HG03175 (cell line): ENCODE measurements at regions not wholly inside any gene's neighbourhood (a gene's known extent, or its start where the extent isn't known, plus 50 kb on each side); places are given as distances from the start of the nearest gene placed in this dataset.

ENCODE experiments used
- ATAC-seq: cut with Tn5 transposase; IDR thresholded peaks from one replicate; pipeline ENCODE4 v1.9.1; 2021; ENCODE audit warnings: mild to moderate bottlenecking, moderate library complexity; ENCODE audit not compliant: unreplicated experiment

DNA sequence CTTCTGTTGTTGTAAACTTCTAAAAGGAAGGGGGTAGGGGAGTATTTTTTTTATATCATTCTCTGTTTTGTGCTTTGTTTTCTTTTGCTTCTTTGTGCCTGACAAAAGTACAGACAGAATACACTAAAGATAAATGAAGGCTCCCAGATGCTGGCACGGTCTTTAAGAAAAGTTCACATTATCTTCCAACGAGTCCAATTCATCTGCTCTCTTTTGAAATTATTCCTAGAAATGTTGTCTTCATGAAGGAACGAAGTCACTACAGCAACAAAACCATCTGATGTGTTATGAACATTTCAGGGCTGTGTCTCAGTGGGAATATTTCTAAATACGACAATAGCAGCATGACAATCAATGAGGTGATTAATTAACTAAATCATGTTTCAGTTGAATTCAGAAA is 813.8 kb upstream of the HTR2C start:
- ATAC-seq = no peak

DNA sequence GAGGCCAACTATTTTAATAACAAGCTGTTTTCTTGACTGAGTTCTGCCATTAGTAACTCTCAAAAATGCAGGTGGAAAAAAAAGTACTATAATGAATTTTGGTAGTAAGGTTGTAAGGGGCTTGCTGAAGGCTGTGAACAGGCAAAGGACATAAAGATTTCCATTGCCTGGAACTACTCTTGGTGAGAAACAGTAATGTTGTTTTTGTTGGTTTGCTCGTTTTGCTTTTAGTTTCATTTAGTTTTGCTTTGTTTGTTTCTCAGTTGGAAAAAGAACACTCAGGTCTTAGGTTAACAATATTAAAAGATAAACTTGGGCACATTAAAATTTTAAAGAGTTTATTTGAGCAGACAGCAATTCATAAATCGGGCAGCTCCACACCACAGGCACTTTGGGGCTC is 824.5 kb upstream of the HTR2C start:
- ATAC-seq = peak; percentile 45

DNA sequence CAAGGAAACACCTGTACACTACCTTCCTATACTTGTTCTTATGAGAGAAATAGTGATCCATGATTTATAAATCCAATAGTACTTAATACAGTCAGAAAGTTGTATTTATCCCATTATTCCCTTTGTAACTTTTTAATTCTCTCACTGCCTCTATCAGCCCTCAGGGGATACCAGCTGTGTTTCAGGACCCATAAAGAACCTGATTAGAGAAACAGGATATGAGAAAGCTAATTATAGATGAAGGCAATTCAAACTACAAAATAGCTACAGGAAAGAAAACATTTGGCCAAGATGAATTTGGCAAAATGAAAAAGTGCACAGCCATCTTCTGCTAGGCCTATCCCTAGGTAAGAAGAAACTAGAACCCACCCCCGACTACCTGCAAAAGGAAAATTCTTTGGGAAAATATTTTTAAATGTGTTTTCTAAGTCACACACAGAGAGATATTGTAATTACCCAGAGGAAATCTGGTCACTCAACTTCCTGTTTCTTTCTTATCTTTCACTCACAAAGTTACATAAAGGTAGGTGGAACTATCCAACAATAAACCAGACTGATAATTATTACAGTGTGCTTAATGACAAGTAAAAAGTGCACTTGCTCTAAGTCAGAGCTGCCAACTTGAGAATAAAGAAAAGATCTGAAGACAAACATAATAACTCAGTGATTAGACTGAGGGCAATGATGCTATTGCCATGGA is 836.5 kb upstream of the HTR2C start:
- ATAC-seq = peak; percentile 78

DNA sequence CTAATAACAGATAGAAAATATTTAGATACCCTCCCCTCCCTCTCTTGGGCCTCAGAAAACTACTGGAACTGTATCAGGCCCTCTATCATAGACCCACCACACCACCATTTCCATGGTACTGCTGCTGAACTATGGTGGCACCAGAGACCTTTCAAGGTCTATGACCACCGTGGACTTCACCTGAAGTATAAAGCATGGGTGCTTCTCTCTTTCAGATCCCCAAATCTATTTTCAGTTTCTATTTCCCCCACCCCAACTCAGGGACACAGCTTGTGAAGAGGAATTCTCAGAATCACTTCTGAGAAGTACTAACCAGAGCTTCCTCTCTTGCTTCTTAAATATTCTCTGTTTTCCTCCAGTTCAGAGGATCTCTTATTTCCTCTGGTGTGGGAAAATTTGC is 840.8 kb upstream of the HTR2C start:
- peak; percentile 53 for ATAC-seq

DNA sequence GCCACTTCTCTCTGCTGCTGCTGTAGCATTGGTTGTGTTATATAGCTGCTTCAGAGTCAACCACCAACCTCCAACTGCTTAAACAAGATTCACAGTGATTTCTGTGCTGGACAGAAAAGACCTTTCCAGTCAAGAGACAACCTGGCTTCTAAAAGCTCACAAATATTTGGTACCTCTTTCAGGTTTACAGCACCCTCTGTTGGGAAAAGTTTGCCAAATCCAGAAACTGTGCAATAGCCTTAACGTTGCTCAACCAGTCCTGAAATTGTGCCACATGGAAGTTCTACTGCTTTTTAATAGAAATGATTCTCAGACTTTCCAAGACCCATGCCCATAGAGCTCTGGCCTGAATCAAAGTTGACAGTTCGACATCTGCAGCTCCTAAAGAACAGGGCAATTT is 842.1 kb upstream of the HTR2C start:
- ATAC-seq = no peak

DNA sequence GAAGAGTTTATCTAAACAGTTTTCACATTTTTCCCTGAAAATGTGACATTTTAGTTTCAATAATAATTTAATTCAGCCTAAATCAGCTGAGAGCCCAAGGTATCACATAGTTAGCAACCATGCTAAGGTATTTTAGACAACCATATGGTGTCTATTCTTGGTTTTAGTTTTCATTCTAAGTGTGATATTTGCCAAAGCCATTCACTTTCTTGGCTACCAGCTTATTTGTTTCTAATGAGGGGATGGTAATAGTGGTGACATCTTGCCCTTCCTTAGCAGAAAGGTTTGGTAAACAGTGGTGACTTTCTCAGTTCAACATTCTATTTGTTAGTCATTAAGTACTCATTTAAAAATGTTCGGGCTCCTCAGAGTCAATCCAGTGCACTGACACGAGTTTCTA is 854.9 kb upstream of the HTR2C start:
- no peak for ATAC-seq

DNA sequence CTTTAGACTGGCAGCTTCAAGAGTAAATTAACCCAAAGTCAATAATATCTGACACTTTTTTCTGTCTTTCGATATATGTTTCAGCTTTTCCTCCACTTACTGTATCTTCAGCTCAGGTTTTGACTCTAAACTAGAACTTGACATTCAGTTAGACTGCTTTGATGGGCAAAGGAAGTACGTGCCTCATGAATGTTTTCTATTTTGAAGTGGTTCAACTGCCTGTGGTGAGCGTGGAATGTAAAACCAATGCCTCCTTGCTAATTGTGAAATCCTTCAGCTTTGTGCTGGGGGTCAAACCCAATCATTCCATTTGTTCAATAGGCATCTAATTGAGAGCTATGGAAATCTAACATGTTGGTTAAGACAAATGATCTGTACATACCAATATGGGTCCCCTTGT is 857.0 kb upstream of the HTR2C start:
- peak; percentile 27 for ATAC-seq

DNA sequence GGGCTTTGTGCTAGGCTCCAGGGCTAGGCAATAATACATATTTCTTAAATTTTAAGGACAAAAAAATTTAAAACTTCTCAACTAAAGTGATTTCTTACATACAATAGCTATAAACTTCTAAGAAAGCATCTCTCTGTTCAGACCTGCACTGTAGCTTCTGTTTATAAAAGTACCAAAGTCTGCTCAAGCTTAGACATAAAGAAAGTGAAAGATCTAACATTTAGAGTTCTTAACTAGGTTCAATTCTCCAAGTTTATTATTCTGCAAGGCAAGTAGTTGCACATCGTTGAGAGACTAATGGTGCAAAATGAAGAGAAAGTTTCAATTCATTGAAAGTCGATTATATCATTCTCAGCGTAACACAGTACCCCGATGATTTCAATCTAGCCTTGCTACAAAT is 857.4 kb upstream of the HTR2C start:
- ATAC-seq = peak; percentile 65

DNA sequence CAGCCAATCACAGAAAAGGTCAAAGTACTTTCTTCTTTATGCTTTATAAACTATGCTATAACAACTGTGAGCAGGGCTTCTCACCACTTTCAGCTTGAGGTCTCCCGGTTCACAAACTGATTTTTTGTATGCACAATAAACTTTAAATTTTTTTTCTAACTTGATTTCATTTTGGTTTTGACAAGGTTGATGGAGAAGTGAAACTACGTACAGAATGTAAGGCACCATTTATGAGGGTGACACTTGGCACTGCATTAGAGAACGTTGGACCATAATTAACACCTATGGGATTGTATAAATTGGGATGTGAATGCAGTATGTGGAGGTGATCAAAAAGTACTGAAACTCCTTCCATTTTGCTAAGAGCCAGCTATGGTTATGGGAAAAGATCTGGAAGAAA is 857.9 kb upstream of the HTR2C start:
- ATAC-seq = peak; percentile 60

DNA sequence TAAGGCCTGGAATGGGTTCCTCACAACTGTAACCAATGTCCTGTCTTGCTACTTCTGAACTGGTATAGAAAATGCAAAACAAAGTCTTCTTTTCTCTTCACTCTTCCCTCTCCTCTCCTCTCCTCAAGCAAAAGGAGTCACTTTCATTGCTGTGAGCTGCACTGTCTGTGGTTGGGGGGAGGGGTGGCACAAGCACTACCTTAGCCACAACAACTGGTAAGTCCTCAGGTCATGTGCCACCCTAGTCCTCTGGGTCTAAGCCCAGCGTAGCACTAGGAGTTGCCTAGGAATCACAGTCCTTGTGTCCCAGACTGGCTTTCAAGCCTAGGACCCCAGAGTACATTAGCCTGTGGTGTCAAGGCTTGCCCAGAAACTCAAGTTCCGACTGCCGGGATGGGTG is 859.3 kb upstream of the AMOT start:
- no peak for ATAC-seq

DNA sequence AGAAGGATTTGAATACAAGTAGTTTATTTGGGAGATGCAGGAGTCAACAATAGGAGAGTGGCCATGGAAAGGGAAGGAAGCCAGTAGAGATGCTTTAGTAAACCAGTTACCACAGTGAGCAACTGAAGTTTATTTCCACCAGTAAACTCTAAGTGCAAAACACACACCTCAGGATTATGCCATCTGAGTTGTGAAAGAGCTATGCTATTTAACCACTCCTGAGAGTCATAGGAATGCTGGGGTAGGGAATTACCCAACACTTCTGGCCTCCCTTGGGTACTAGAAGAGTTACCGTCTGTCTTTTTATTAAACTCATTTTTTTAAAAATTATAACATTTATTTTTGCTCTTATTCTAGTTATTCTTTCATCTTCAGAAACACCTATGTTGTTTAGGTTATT is 834.6 kb upstream of the AMOT start:
- ATAC-seq = no peak

DNA sequence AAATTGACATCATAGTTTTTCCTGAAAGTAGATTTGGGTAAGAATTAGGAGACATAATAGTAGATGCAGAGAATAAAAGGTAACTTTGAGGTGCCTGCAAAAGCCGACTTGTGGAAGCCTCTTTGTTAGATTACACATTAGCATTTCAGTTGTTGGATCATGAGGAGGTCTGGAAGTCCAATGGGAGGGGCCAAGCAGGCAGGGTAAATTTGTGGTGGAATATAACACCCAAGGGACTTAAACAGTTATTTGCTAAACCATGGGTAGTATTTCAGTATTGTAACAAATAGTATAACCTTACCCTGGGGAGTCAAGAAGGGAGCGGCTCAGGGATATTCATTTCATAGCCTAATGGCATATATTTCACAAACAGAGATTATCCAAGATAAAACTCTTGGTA is 810.7 kb upstream of the AMOT start:
- no peak for ATAC-seq

DNA sequence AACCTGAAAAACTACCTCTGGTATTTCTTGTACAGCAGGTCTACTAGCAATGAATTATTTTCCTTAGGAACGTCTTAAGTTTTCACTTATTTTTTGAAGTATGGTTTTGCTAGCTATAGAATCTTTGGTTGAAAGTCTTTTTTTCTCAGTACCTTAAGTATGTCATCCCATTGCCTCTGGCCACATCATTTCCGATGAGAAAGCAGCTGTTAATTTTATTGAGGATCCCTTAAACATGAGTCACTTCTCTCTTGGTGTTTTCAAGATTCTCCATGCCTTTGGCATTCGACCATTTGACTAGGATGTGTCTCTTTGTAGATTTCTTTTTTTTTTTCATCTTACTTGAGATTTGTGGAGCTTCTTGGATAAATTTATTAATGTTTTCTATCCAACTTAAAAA is 803.8 kb upstream of the AMOT start:
- no peak for ATAC-seq

DNA sequence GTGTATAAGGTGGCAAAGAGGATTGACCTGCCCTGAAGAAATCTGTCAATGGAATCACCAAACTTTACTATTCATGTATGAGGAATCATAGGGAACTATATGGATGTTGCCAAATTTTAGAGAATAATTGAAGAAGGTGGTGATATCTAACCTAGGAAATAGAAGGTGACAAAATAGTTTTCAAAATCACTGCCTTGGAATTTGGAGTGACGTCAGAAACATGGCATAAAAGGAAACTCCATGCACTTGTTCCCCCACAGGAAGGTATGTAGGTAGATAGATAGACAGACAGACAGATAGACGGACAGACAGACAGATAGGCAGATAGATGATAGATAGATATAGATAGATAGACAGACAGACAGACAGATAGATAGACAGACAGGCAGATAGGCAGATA is 793.9 kb upstream of the AMOT start:
- ATAC-seq = no peak

DNA sequence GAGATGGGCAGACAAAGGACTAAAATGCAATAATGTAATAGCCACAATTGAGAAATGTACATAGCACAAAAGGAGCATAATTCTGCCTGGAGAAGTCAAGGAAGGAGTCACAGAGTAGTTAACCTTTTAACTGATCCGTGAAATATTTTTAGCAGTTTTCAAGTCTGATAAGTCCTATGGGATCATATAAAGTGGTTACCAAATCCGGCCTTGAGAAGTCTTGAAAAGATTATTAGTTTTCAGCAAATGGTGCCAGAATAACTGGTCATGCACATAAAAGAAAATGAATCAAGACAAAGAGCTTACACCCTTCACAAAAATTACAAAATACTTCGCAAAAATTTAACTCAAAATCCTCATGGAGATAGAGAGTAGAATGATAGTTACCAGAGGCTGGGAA is 788.7 kb upstream of the AMOT start:
- ATAC-seq = no peak

DNA sequence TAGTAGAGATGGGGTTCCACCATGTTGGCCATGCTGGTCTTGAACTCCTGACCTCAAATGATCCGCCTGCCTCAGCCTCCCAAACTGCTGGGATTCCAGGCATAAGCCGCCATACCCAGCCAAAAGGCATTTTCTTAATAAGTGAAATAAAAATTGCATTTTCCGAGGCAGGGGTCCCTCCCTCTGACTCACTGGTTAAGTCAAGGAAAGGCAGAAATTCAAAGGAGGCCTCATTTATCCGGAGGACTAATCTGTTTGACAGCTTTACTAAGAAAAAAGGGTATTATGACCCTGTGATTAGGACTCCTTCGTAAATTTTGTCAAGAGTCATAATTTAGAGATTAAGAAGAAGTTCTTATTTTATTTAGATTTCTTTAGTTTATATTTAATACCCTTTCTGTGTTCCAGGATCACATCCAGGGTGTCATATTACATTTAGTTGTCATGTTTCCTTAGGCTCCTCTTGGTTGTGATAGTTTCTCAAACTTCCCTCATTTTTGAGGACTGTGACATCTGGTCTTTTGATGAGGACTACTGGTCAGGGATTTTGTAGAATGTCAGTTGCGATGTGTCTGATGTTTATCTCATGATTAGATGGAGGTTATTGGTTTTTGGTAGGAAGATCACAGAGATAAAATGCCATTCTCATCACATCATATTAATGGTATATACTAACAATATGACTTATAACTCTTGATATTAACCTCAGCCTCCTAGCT is 753.7 kb upstream of the AMOT start:
- ATAC-seq = no peak

DNA sequence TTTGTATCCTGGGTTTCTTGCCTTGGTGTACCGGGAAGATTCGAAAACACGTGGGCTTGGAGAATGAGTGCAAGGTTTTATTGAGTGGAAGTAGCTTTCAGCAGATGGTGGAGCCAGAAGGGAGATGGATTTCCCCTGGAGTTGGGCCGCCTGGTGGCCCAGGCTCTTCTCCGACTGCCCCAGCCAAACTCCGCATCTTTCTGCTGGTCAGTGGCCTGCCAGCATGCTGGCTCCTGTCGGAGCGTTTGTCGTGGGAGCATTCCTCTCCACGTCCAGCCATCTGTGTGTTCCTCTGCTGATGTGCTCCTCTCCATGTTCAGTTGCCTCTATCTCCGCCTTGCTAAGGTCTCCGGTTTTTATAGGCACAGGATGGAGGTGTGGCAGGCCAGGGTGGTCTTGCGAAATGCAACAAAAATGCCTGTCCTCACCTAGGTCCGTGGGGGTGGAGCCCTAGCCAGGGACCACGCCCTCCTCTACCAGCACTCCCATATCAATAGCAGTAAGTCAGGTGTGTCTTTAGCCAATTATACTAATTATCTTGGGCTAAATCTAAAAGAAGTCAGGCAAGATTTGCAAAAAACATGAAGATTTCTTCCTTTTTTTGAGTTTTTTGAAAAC is 745.8 kb upstream of the AMOT start:
- no peak for ATAC-seq

DNA sequence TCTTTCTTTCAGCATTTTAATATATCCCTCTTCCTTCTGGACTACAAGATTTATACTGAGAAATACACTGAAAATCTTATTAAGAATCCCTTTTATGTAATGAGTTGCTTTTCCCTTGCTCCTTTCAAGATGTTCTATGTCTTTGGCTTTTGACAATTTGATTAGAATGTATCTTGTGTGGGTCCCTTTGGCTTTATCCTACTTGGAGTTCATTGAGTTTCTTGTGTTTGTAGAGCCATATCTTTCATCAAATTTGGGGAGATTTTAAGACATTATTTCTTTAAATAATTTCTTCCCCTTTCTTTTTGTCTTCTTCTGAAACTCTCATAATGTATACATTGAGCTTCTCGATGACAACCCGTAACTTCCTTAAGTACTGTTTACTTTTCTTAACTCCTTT is 739.9 kb upstream of the AMOT start:
- ATAC-seq = no peak

DNA sequence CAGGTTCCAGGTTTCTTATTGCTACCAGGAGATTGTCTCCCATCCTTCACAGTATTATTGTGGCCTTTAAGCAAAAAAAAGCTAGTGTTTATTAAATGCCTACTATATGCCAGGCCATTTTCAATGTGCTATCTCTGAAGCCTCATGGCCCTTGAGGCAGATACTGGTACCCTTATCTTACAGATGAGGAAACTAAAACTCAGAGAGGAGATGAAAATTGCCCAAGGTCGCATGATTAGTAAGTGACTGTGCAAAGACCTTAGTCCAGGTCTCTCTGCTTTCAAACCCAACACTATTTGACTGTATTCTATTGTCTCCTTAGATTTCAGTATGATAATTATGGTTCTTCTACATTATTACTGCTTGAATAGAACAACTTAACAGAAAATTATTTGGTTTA is 717.9 kb upstream of the AMOT start:
- no peak for ATAC-seq

DNA sequence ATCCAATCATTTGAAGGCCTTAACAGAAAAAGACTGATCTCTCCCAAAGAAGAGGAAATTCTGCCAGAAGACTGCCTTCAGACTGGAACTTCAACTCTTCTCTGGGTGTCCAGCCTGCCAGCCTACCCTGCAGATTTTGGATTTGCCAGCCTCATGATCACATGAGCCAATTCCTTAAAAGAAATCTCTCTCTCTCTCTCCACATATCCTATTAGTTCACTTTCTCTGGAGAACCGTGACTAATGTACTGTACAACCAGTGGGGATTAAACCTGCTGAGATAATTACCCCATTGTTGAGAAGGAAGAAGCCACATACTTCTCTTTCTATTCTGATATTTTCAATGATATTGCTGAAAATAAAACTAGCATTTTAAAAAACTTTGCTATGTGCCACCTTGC is 711.3 kb upstream of the AMOT start:
- ATAC-seq = no peak

DNA sequence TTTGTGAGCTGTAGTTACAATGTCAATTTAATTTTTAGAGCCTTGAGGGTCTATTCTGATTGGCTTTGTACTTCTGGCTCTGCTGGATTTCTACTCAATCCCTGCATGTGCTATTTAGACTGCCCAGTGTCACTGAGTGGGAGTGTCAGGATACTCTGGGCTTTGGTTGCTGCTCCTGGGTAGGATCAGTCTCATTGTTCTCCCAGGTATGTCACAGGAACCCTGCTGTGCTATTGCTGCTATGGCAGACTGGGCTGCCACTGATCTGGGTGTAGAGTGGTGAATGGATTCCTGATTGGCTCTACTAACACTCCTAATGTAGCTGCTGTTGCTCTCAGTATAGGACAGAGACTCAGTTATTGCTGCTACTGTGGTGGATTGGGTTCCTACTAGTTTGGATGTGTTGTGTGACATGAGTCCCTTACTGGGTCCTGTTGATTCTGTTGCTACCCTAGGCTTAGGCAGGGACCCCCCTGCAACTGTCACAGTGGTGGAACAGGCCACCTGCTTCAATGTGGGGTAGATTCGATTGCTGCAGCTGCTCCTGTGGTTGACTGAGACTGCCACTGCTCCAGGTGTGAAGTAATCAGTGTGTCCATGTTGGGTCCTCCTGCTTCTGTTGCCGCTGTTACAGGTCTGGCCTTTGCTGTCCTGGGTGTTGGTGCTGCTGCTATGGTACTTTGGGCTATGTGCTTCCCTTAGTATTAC is 707.8 kb upstream of the AMOT start:
- no peak for ATAC-seq

DNA sequence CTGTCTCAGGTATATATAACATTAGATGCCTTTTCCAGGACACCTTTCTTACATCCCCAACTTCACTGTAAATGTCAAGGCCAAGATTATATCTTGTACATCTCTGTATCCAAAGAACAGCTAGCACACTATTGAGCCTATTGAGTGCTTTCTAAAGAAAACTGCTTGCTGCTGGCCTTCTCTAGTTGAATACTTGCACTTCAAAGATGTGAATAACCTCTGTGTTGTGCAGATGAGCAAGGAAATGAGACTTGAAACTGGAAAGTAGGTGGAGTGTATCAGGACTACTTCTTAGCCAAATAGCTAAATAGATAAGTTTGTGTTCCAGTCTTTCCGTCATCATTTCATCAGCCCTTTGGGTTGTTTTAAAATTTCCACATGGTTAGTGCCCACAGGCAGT is 704.4 kb upstream of the AMOT start:
- no peak for ATAC-seq
